ENCODE measurements at regions not wholly inside any gene's neighbourhood (a gene's known extent, or its start where the extent isn't known, plus 50 kb on each side); places are given as distances from the start of the nearest gene placed in this dataset.

- TF ChIP-seq, protein P1, sequence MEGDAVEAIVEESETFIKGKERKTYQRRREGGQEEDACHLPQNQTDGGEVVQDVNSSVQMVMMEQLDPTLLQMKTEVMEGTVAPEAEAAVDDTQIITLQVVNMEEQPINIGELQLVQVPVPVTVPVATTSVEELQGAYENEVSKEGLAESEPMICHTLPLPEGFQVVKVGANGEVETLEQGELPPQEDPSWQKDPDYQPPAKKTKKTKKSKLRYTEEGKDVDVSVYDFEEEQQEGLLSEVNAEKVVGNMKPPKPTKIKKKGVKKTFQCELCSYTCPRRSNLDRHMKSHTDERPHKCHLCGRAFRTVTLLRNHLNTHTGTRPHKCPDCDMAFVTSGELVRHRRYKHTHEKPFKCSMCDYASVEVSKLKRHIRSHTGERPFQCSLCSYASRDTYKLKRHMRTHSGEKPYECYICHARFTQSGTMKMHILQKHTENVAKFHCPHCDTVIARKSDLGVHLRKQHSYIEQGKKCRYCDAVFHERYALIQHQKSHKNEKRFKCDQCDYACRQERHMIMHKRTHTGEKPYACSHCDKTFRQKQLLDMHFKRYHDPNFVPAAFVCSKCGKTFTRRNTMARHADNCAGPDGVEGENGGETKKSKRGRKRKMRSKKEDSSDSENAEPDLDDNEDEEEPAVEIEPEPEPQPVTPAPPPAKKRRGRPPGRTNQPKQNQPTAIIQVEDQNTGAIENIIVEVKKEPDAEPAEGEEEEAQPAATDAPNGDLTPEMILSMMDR (IDR thresholded peaks at IDR 0.05): no peak
- TF ChIP-seq POLR2AphosphoS5 (IDR thresholded peaks at IDR 0.05; ENCODE audit: insufficient read depth in 1 of 2, low read depth in 1 of 2): no peak
These were observed 264.8 kb upstream of the NSMCE3 start for GRCh38 chr15:29534378-29534777.

All from vagina (tissue), 2 donors.